ENCODE measurements at regions not wholly inside any gene's neighbourhood (a gene's known extent, or its start where the extent isn't known, plus 50 kb on each side); places are given as distances from the start of the nearest gene placed in this dataset.
"Not testable (repeated sequence)": the region's sequence is repeated elsewhere in the genome, so short reads cannot be mapped to it uniquely, and the experiment has no call there.

DNA sequence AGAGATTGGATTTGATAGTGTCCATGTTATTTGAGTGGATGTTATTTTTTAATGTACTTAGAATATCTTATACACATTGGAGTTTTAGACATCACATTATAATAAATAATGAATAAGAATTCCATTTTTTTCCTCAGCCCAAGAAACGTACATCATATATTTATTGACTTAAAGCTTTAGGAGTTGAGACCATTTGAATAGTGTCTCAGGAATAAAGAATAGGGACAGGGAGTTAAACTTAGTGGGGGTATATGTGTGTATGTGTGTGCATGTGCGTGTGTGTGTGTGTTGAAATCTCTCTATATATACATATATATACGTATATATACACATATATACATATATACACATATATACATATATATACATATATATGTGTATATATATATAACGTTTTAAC lies 542.9 kb upstream of the CHD1 start:
- in situ Hi-C loops (cut with HindIII; ENCODE audit: low sequenced_read_pairs): not testable (repeated sequence)

DNA sequence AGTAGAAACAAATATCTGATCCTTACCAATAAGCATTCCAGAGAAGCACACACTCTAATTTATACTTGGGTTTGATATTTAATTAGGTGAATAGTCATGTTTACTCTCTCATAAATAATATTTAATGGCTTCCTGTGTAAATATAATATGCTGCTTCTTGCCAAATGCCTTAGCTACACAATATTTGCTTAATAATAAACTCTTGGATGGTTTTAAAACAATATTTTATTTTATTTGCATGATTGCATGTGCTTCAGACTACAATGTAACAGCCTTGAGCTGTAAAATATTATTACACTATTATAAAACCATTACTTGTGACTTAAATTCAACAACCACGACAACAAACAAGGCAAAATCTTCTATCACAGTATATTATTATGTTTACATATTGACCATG lies 542.4 kb upstream of the CHD1 start:
- in situ Hi-C loops (cut with HindIII; ENCODE audit: low sequenced_read_pairs): not testable (repeated sequence)

DNA sequence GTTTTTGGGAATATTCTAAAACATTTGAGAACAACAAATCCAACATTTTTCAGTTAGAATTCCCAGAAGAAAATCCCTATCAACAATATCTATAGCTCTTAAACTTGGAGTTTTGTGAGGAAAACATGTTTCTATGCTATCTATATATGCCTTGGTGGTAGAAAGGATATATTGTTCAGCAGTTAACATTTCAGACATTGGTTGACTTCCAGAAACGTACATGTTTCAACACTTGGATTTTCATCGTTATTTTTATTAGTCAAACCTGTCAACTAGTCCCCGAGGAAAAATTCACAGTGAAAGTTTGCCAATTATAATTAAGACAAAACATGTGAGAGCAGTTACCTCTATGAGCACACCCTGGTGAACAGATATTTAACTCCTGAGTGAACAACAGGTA lies 541.8 kb upstream of the CHD1 start:
- in situ Hi-C loops (cut with HindIII; ENCODE audit: low sequenced_read_pairs): not testable (repeated sequence)

DNA sequence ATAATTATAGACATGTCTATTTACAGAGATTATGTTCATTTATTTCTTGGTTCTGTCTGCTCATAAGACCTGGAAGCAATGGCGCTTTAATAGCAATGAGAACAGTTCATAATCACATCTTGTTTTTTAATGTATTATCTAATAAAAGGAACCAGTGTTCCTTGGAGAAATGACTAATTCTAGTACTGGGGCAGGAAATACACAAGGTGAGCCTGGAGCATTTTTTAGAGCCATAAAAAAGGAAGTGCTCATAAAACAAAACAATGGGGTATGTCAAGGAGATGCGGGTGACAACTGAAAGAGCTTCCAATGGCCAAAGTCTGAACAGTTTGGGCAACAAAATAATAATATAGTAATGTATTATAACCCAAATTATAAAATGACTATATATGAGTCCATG lies 531.9 kb upstream of the CHD1 start:
- in situ Hi-C loops (cut with HindIII; ENCODE audit: low sequenced_read_pairs): no loop called here

DNA sequence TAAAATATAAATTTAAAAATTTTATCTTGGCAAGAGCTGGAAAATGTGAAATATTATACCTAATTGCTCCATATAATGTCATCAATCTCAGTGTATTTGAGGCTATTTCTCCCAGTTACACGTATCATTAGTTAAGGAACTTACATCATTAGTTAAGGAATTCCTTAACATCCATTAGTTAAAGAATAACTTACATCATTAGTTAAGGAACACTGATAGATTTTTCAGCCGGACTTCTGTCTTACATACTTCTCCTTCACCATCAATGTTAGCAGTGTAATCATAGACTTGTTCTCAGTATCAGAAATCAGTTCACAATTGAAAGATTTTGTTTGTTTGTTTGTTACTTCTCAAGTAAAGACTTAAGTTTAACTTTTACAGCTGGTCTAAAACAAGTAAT lies 524.4 kb upstream of the CHD1 start:
- in situ Hi-C loops (cut with HindIII; ENCODE audit: low sequenced_read_pairs): no loop called here

DNA sequence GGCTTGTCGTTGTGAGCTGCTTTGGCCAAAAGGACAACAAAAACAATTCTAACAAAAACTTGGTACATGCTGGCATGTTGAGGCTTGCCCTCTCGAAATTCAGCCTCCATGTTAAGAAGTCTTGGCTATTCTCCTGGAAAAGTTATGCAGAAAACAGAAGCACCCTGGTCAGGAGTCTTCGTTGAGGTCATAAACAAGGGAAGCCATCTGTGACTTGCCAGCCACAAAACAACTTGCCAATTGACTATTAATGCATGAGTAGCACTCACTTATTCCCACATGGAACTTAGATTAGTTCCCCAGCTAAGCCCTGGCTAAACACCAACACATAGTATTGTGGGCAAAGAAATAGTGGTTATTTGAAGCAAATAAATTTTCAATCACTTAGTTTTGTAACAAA lies 521.0 kb upstream of the CHD1 start:
- in situ Hi-C loops (cut with HindIII; ENCODE audit: low sequenced_read_pairs): no loop called here

DNA sequence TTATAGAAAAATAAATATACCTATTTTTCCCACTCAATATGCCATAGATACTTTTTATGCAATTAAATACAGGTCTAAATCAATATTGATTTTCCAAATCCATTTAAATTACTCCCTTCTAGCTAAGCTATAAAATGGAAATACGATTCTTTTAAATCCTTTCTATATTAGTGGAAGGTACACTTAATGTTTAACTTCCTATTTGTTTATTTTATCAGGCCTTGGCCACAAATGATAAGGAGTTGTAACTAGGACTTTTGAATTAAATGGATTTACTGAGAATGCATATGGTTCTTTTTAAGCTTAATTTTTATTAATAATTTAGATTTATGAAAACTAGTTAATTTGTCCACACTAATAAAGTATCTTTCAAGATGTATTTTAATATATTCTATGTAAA lies 517.0 kb upstream of the CHD1 start:
- in situ Hi-C loops (cut with HindIII; ENCODE audit: low sequenced_read_pairs): no loop called here

DNA sequence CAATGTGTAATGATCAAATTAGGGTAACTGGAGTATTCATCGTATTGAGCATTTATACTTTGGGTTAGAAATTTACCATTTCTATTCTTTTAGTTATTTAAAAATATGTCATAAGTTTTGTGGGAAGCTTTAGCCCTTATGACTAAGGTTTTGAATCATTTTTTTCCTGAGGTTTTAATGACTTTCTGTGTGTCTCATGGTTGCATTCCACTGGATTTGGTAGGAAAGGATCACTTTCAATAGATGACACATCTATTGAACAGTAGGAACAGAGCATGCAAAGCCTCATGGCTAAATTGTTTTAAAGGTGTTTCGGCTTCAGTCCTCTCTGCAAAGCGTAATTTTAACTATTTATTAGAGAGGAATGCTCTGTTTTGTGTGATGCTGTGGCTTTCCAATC lies 512.4 kb upstream of the CHD1 start:
- in situ Hi-C loops (cut with HindIII; ENCODE audit: low sequenced_read_pairs): no loop called here

DNA sequence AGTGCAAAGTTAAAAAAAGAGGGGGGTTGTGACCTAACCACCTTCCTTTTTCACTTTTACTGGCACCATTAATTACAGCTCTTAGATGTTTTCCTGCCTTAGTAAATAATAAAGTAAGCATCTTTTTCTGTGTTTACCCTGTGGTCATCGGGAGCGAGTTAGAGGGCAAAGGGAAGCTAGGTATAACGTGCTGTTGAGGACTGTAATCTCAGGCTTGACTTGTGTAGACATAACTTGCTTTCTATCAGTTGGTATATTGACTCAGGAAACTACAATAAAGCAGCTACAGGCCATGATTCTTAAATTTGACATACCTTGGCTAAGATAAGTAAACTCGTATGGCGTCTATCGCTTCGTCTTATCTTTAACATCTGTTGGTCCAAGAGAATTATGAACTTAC lies 509.8 kb upstream of the CHD1 start:
- in situ Hi-C loops (cut with HindIII; ENCODE audit: low sequenced_read_pairs): no loop called here

DNA sequence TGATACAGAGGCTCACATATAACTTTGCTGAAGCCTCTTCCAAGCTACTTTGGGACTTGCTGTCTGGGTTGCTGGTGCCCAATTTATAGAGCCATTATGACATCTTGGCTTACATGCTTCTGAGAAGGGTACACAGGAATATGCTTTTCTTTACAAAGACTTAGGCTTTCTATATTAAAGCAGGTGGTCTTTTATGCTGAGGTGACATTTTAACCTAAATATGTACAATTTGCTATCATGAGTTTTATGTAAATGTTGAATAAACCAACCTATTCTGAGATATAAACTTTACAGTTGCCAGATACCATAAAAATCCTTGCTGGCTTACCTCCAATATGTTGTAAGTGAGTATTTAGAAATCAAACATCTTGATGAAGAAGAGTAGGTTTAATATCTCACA lies 509.2 kb upstream of the CHD1 start:
- in situ Hi-C loops (cut with HindIII; ENCODE audit: low sequenced_read_pairs): no loop called here

DNA sequence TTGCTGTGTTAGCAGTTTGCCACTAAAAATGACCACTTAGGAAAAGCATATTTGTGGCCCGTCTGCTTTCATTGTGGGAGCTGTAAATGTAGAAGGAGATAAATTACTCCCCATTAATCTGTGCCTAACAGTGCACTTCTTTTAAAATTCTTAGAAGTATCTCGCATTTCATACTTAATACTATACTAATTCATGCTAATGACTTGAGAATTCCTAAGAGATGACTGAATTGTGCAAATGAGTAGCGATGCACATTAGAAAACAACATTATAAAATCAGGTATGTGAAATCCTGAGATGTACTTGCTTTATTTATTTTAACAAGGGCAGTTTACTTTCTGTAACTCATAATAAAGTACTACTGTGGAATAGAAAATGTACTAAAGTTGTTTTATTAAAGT lies 494.6 kb upstream of the CHD1 start:
- in situ Hi-C loops (cut with HindIII; ENCODE audit: low sequenced_read_pairs): not testable (repeated sequence)

DNA sequence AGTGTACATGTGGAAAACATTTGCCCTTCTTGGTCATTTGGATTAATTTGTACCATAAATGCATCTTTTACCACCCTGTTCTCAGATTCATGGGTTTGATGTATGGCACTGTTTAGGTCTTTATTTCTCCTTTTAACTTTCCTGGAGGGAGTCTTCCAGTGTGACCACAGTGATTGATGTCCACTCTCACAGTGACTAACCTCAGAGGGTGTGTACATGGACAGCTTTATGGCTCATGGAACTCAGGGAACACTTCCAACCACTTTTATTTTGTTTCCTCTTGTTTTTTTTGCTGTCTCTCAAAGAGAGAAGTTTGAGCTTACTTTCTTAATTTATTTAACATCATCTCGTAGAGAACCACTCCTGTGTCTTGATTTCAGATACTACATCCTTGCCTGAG lies 489.8 kb upstream of the CHD1 start:
- in situ Hi-C loops (cut with HindIII; ENCODE audit: low sequenced_read_pairs): not testable (repeated sequence)

DNA sequence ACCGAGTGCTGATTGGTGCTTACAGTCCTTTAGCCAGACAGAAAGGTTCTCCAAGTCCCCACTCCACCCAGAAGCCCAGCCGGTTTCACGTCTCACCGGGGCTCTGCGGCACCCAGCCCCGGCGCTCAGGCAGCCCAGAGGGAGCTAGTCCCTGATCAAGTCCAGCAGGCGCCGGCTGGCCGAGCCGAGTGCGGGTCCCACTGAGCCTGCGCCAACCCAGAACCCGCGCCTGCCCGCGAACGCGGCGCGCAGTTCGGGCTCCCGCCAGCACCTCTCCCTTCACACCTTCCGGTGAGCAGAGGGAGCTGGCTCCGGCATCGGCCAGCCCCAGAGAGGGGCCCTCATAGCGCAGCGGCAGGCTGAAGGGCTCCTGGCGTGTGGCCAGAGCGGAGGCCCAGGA lies 481.6 kb upstream of the CHD1 start:
- in situ Hi-C loops (cut with HindIII; ENCODE audit: low sequenced_read_pairs): not testable (repeated sequence)

DNA sequence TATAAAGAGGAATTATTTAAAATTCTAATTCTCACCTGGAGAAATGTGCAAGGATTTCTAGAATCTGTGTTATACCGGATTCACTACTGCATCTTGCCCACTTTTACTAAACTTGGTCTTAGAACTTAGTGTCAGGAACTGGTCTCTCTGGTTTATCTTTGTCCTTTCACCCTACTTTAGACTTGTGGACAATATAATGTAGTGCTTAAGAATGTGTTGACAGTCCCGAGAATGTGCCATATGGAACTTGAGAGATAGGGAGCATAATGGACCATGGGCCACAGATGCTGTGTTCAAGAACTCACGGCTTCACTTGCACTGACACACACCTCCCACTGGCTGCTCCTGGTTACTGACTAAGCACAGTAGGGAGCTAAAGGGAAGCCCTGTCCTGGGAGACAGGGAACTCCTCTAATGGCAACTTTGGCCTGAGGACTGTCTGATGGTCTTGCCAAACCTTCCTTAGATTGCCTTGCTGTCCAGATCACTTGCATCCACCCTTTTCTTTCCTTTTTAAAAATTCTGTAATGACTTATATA lies 476.0 kb upstream of the CHD1 start:
- in situ Hi-C loops (cut with HindIII; ENCODE audit: low sequenced_read_pairs): not testable (repeated sequence)

DNA sequence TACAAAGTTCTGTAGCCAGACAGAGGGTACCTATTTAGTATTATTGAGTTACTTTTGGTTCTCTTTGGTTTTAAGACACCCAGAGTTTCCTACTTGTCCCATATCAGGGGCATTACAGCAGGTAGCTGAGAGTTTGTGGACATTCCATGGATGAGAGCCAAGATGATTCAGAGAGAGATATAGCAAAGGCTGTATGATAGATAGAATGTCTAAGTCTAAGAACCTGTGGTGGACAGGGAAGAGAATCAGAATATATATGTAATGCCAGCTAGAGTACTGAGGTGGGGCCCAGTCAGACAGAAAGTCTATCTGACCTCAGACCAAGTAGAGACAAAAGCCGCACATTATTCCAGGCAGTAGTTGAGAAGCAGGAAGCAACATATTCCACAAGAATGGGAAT lies 471.8 kb upstream of the CHD1 start:
- in situ Hi-C loops (cut with HindIII; ENCODE audit: low sequenced_read_pairs): not testable (repeated sequence)

DNA sequence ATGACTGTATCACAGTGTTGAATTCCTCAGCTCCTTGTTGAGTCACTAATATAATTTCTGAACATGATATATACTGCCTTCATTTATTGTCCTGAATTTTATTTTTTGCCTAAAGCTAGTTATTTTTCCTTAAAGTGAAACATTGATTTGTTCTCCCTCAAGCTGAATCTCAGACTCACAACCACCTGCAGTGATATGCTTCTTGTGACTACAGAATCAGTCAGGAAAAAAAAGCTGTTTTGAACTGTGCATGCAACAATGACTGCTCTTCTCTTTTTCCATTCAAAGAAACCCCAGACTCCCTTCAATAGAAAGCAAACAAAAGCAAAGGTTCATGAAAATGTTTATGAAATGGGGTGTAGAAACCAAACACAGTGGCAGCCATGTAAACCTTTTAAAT lies 470.2 kb upstream of the CHD1 start:
- in situ Hi-C loops (cut with HindIII; ENCODE audit: low sequenced_read_pairs): no loop called here

DNA sequence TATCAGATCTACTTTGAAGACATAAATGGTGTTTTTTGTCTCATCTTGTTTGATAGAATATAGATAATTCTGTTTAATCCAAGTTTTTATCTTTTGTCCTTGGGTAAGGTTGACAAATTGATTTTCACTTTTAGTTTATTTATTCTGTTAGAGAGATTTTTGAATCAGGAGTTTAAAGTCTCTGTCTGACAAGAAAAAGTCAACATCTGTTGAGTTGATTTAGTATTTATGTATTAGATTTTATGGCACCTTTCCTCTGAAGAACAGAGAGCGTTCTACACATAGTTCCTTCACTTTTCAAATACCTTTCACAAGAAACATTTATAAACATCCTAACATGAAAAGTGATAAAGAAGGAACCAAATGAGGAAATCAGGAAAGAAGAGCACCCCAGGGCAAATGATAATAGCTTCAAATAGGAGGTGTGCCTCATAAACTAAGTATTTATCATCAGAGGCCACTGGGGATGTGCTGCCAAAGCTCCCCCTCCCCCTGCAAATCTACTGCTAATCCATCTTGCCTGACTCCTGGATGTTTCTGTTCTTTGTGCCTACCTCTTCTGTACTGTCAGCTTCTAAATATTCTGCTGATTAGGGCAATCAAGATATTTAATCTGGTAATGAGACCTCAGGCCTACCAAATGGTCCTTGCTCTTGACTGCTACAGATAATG lies 457.7 kb upstream of the CHD1 start:
- in situ Hi-C loops (cut with HindIII; ENCODE audit: low sequenced_read_pairs): no loop called here

DNA sequence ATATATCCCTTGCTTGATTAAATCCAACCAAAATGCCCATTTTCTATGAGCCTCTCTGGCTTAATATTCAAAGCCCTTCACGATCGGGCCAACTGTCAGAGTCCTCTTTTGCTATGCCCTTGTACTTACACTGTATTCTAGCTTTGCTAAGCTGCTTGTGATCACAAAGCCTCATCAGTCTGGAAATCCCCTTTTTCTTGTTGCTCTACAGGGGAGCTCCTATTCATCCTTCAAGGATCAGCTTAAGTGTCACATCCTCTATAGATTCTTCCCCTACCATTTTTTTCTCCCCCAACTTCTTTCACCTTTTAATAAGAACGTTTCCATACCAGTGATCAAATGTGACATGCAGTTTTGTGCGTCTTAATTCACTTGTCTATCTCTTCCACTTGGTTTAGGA lies 450.4 kb upstream of the CHD1 start:
- in situ Hi-C loops (cut with HindIII; ENCODE audit: low sequenced_read_pairs): no loop called here

DNA sequence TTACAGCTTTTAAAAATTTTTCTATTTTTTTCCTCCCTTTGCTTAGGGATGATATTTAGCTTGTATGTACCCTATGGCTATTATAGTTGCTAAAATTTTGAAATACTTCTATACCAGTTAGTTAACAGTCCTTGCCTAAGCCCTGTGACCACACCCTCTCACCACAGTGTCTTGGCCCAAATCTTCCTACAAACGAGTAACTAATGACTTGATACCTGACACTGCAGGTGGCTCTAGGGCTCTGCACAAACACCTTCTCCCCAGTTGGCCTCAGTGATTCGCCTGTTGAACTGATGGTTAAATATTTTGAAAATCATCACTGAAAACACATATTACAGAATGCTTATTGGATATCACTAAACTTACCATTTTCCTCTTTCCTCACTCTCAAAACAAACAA lies 449.6 kb upstream of the CHD1 start:
- in situ Hi-C loops (cut with HindIII; ENCODE audit: low sequenced_read_pairs): no loop called here

DNA sequence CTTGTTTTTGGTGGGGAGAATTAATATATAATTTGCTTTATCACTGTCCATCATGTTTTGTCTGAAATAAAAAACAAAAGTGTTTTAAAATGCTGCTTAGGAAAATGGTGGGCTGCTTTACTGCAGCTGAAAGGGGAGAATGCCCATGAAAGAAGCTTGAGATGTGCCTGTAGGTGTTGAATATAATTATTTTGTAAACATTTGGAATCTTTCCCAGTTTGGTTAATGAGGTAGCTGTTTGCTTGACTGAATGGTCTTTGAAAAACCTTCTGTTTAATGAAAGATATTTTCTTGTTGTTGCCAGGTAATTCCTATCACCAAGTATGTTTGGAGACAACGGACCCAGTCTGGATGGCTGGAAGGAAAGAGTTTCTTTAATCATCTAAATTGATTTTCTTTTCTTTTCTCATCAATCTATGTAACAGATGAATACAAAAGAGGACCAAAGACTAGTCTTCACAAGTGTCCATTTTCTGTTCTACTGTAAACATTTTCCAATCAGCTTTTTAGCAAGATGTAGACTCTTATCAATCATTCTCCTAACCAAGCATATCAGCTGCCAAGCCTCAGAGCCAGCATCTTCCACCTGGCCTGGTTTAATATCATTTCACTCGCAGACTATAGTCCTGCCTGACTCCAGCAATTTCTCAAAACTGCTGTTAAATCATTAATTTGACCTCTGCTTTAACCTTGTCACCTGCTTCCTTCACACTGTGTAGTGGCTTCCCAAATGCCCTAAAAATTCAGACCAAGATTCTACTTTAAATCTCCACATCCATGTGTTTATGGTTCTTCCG lies 441.2 kb upstream of the CHD1 start:
- in situ Hi-C loops (cut with HindIII; ENCODE audit: low sequenced_read_pairs): no loop called here

DNA sequence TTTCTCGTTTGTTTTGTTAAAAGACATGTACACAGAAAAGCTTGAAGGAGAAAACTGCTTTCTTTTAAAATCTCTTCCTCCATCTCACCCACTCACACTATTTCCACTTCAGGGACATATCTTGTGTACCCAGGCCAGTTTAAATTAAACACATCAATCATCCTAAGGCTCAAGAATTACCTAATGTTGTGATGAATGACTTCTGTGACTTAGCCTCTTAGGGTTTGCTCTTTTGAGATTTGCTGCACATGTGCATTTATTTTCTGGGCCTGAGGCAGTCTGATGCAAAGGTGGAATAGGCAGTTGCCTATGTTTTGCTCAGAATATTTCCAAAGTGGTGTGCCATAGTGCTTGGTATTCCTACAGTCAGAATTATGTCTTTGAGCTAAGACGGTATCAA lies 439.9 kb upstream of the CHD1 start:
- in situ Hi-C loops (cut with HindIII; ENCODE audit: low sequenced_read_pairs): no loop called here

DNA sequence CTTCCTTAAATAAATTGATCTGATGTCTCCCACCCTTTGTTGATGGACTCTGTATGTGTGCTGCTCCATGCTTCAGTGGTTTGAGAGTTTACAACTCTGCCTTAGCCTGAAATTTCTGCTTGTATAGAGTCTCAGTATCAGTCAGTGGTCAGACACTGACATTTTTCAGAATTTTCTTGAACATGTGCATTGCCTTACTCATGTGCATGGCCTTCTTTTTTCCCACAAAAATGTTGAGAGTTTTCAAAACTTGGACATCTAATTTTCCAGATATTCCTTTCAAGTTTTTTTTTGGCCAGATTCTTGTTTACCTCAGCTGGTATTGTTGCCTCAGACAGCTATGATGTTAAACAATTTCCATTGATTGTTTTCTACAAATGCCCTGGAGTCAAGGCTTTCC lies 427.1 kb upstream of the CHD1 start:
- in situ Hi-C loops (cut with HindIII; ENCODE audit: low sequenced_read_pairs): no loop called here
